Hematopoietic multipotent progenitor cell (in vitro differentiated cells): ENCODE measurements at regions not wholly inside any gene's neighbourhood (a gene's known extent, or its start where the extent isn't known, plus 50 kb on each side); places are given as distances from the start of the nearest gene placed in this dataset.

ENCODE experiments used
- DNase-seq, 3 donors: peaks; one replicate each; pipeline ENCODE4 v3.0.0-alpha.2; 2011 to 2015; ENCODE audit warnings: low read depth in 2 of 3, low spot score in 2 of 3

DNA sequence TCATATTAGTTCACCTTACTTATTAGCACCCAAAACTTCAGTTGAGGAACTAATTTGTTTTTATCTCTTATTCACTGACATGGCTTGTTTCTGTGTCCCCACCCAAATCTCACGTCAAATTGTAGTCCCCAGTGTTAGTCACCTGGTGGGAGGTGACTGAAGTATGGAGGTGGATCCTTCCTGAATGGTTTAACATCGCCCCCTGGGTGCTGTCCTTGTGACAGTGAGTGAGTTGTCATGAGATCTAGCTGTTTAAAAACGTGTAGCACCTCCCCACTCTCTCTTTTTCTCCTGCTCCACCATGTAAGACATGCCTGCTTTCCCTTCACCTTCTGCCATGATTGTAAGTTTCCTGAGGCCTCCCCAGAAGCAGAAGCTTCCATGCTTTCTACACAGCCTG, 75.0 kb upstream of the HECTD2 start:
- DNase-seq, result no peak

DNA sequence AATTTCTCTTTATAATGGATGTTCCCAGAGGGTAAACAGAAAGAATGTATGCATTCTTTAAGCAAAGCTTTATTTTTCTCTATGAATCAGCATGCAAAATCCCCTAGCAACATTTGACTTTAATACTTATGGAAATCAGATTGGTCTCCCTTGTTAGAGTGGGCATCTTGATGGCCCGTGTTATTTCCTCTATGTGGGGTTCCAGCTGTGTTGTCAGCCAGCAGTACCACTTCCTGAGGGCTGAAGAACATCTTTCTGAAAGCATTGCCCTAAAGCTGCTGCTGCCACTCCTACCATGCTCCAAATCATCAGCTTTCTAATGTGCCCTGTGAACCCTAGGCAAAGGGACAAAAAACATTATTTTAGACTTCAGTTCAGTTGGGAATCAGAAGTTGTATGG, 70.4 kb upstream of the HECTD2 start:
- DNase-seq, result peak in 1 of 3 donors; percentile 44

DNA sequence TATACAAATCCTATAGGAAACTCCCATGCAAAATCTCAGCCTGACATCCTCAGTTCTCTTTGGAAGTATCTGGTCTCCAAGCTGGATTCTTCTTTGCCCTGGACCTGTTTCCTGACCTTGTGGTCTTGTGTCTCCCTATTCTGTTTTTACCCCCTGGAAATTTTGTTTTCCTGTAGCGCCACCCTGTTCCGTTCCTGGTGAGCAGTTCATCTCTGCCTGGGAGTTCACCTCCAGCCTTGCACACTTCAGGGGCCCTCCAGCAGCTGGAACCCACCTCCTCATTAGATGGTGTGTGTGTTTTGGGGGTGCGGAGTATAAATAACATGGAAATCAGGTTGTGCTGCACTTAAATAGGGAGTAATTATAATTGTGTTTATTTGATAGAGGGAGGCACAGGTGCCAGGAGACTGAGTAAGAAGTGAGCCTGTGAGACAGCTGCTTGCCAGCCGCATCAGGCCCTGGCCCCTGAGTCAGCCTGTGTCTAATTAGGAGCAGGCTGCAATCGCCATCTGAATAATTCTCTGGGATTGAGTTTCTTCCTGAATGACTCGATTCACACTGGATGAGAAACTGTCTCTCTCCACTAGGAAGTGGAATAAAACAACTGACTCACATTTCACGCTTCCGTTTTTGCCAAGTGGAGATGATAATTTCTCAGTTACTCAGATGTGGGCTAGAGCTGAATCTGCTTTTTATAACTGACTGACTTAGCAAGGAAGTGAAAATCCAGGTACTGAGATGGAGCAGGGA, 69.4 kb upstream of the HECTD2 start:
- DNase-seq, result no peak

DNA sequence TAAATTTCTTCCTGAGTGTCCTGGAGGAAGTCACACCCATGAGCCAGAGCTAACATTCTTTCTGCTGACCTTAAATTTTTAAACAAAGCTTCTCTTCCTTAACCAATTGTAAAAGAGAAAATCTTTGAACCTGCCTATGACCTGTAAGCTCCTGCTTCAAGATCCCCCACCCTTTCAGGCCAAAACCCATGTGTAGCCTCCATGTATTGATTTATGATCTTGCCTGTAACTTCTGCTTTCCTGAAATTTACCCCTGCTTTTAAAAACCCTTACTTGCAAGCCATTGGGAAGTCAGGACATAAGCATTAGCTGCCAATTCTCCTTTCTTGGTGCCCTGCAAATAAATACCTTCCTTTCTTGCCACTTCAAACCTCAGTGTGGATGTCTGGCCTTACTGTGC, 68.5 kb upstream of the HECTD2 start:
- DNase-seq, result peak in 1 of 3 donors; percentile 41

DNA sequence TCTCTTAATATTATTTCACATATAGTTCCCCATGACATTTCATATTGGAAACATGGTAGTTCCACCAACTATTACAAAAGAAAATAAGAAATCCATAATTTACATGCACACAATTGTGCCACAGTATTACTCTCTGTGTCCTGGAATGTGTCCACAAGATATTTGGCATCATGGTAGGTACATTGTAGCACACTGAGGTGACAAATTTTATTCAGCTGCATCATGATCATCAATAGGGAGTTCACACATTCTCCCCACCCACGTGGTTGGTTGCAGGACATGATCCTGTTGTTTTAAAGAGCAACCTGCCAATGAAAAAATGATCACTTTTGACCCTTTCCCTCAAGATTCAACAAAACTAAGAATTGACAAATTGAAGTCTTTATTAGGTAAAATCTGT, 67.1 kb upstream of the HECTD2 start:
- DNase-seq, result no peak

DNA sequence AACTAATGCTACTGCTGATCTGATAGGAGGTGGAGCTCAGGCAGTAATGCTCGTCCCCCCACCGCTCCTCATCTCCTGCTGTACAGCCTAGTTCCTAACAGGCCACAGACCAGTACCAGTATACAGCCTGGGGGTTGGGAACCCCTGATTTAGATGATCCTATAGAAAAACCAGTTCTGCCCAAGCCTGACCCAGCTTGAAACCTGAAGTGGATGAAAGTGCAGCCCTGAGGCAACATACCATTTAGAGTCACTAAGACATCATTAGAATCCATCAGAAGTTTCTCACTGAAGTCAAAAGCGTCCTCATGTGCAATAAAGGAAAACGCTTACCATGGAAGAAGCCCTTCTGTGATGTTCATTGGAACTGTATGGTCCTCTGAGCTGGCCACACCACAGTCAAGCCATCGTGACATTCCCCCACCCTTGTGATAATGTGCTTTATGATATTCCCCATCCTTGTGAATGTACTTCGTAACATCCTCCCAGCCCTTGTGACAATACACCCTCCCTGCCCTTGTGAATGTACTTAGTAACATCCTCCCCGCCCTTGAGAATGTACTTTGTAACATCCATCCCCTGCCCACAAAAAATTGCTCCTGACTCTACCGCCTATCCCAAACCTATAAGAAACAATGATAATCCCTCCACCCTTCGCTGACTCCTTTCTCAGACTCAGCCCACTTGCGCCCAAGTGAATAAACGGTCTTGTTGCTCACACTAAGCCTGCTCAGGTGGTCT, 65.9 kb upstream of the HECTD2 start:
- no peak for DNase-seq

DNA sequence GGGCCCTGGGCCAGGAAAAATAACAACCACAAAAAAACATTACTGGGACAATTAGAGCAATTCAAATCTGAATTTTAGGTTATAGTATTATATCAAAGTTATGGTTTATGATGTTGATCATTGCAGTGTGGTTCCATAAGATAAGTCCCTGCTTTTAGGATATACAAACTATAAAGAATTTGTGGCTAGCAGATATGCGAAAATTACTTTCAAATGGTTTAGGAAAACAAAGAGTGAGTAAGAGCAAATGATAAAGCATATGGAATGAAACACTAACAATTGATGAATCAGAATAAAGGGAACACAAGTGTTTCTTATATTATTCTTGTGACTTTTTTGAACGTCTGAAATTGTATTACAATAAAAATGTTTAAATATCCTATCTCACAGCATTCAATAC, 64.4 kb upstream of the HECTD2 start:
- no peak for DNase-seq

DNA sequence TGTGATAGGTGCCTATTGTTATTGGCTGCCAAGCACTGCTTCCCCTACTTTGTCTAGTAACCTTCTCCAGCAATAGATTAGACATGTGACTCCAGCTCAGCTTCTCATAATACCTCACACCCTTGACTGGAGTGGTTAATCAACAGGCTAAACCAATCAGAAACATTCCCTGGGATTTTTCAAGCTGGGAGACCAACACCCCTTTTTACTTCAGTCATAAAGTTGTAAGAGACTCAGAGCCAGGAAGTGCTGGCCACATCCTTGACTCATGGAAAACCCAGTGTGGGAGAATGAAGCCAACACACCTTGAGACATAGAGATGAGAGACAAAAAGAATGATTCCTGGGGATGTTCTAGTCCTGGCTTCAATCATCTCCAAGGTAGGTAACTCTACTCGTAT, 62.6 kb upstream of the HECTD2 start:
- no peak for DNase-seq

DNA sequence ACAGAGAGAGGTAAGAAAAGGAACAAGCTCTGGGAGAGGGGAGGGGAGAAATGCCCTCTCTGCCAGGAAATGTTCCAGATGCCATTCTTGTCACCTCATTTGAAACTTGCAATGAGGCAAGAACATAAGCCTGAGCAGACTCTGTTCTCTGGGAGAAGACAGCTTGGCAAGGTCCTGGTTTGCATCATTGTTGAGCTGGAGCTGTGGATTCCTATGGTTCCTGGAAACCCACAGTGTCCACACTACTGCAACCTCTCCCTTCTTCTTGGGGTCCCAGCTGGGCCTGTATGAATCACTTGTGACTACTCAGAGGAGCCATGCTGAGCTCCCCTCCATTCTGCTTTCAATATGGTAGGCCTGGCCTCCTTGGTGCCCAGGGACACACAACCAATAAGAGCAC, 60.8 kb upstream of the HECTD2 start:
- DNase-seq, result no peak

DNA sequence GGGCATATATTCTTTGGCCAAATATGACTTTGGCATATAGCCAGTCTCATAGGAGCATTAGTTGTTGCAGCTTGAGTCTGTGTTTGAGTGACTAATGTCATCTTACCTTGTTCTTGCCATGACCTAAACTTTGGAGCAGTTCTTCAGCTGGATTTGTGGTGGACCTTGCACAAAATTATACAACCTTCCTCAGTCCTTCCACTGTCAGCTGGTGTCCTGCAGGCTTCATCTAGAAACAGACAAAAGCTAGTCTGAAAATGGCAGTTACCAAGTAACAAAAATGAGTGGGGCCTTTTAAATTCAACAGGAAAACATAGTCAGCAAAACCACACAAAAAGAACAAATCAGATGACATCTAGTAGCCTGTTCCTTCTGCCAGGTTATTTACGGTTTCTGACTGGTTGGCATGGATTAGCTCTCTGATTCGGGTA, 59.5 kb upstream of the HECTD2 start:
- DNase-seq, result peak in 1 of 3 donors; percentile 9

DNA sequence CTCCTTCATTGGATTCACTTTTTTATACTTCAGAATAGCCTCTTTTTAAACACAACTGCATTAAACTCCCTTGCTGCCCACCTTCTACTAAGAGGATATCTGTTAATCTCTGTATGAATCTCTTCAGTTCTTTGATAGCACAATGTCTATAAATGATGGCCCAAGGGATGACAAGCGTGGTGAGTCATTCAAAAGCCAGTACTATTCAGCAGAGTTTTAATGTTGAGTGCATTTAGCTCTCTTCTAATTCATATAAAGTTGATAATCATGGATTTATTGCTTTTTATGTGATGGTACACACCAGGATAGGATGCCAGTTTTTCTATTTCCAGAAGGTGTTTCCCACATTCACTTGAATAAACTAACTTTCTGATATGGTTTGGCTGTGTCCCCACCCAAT, 57.4 kb upstream of the HECTD2 start:
- no peak for DNase-seq

DNA sequence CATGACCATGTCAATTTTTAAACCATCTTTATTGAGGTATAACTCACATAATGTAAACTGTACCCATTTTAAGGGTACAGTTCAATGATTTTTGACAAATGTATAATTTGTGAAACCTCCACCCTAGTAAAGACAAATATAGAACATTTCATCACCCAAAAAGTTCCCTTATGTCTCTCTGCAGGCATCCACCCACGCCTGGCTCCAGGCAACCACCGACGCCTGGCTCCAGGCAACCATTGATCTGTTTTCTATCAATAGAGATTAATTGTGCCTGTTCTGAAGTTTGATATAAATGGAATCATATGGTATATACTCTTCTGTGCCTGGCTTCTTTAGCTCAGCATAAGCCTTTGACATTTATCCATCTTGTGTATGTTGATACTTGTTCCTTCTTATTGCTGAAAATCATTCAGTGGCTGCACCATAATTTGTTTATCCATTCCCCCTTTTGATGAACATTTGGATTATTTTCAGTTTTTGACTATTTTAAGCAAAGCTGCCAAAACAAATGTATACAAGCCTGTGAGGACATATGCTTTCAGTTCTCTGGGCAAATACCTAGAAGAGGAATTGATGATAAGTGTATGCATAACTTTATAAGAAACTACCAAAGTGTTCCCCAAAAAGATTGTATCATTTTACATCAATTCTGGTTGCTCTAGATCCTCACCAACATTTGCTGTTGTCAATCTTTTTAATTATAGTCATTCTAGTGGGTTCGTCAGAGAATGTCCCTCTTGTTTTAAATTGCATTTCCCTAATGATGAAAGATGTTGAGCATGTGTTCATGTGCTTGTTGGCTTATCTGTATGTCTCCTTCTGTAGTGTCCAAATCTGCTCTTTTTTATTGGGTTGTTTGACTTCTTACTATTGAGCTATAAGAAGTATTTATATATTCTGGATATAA, 55.7 kb upstream of the HECTD2 start:
- no peak for DNase-seq

DNA sequence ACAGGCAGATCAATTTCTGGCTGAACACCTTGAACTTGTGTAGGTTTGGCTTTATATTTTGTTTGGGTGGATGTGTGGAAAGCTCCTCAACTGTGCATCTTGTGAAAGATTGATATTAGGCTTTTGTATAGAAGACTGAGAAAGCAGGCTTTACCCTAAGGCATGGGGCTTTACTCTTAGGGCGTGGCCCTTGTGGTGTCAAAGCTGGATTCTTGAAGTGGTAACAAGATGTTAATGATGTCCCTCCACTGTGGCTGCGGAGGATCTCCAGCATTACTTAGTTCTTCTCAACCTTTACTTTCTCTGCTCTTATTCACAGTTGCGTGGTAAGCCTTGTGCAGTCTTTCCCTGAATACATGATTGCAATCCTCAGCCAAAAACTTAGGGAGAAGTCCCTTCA, 54.1 kb upstream of the HECTD2 start:
- no peak for DNase-seq

DNA sequence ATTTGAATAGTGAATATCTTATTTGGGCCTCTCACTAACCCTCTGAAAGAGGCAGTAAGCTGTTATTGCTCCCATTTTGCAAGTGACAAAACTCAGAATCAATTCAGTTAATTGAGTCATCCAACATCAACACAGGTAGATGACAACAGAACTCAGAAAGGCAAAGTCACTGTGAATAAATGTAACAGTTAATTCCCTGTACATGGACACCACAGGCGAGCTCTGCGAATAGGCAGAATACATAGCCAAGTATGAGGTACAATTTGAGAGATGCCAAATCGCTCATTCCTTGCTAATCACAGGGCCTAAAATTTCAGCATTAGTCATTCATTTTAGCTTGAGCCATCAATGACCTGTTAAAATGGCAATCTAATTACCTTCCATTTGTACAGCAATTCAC, 52.6 kb upstream of the HECTD2 start:
- DNase-seq, result no peak
